Astrocyte of the spinal cord (primary cell): ENCODE measurements at regions not wholly inside any gene's neighbourhood (a gene's known extent, or its start where the extent isn't known, plus 50 kb on each side); places are given as distances from the start of the nearest gene placed in this dataset.

Experiments used
- DNase-seq: peaks from one replicate; pipeline ENCODE4 v3.0.0; 2011; ENCODE audit warnings: low read depth, low spot score
- H3K4me3 ChIP-seq: 2 replicates; pipeline ENCODE4 v1.5.1; 2011; ENCODE audit warnings: low read depth, mild to moderate bottlenecking, low read length, moderate library complexity
- CTCF ChIP-seq: IDR thresholded peaks from 2 replicates; pipeline ENCODE4 v1.5.1; 2012; ENCODE audit warnings: low read depth, mild to moderate bottlenecking, low read length, inconsistent platforms
- in situ Hi-C: cut with HindIII; loops from 2 replicates; pipeline ENCODE4 v1.10.0; 2017; ENCODE audit warnings: low sequenced_read_pairs

- no peak for TF ChIP-seq CTCF
- DNase-seq: no peak
- no peak overlapping the region for H3K4me3 ChIP-seq
- in situ Hi-C loops: no loop called here
These were observed 53.4 kb downstream of the FOXB1 start for GRCh38 chr15:60057554-60057953.

- H3K4me3 ChIP-seq: no peak overlapping the region
- DNase-seq: no peak
- in situ Hi-C loops: no loop called here
- TF ChIP-seq CTCF: no peak
These were observed 55.1 kb downstream of the FOXB1 start for GRCh38 chr15:60059186-60059585.

GRCh38 chr15:60061758-60062157 lies 57.6 kb downstream of the FOXB1 start:
- DNase-seq: no peak
- in situ Hi-C loops: no loop called here
- no peak overlapping the region for H3K4me3 ChIP-seq
- no peak for TF ChIP-seq CTCF

GRCh38 chr15:60062826-60063225 lies 58.7 kb downstream of the FOXB1 start:
- H3K4me3 ChIP-seq: no peak overlapping the region
- DNase-seq: peak; percentile 41
- in situ Hi-C loops: no loop called here
- TF ChIP-seq CTCF: no peak

GRCh38 chr15:60065951-60066350 lies 61.8 kb downstream of the FOXB1 start:
- no peak for TF ChIP-seq CTCF
- DNase-seq: no peak
- in situ Hi-C loops: no loop called here
- H3K4me3 ChIP-seq: no peak overlapping the region

GRCh38 chr15:60070838-60071493 lies 66.9 kb downstream of the FOXB1 start:
- in situ Hi-C loops: no loop called here
- H3K4me3 ChIP-seq: no peak overlapping the region
- DNase-seq: peak; percentile 91
- TF ChIP-seq CTCF: no peak
